GM21390 (cell line): ENCODE measurements at regions not wholly inside any gene's neighbourhood (a gene's known extent, or its start where the extent isn't known, plus 50 kb on each side); places are given as distances from the start of the nearest gene placed in this dataset.

Source experiments
- ATAC-seq: cut with Tn5 transposase; IDR thresholded peaks from one replicate; pipeline ENCODE4 v1.9.1; 2021; ENCODE audit not compliant: unreplicated experiment

DNA sequence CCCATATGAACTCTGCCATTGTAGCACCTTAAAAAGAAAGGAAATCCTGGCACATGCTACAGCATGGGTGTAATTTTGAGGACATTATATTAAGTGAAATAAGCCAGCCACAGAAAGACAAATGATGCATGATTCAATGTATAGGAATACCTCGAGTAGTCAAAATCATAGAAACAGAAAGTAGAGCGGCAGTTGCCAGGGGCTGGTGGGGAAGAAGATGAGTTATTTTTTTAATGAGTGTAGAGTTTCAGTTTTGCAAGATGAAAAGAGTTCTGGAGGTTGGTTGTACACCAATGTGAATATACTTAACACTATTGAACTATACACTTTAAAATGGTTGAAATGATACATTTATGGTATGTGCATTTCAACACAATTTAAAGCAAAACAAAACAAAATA lies 133.0 kb downstream of the ZDHHC21 start:
- ATAC-seq = peak; percentile 72

DNA sequence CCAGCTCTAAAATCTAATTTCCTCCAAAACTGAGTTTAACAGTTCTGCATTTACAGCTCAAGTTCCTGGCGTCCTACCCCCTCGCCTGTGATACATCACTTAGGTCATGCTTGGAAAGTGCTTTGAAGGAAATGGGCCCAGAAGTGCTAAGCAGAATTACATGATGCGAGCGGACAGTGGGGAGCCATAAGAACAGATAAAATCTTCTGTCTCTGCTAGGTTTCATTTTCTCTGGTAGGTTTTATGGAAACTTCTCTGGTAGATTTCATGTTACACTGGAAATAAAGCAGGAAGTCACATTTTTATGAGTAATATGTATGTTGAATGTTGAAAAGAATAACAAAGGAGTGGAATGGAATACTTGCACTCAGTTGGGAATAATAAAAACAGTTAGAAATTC lies 138.3 kb downstream of the ZDHHC21 start:
- ATAC-seq = no peak

DNA sequence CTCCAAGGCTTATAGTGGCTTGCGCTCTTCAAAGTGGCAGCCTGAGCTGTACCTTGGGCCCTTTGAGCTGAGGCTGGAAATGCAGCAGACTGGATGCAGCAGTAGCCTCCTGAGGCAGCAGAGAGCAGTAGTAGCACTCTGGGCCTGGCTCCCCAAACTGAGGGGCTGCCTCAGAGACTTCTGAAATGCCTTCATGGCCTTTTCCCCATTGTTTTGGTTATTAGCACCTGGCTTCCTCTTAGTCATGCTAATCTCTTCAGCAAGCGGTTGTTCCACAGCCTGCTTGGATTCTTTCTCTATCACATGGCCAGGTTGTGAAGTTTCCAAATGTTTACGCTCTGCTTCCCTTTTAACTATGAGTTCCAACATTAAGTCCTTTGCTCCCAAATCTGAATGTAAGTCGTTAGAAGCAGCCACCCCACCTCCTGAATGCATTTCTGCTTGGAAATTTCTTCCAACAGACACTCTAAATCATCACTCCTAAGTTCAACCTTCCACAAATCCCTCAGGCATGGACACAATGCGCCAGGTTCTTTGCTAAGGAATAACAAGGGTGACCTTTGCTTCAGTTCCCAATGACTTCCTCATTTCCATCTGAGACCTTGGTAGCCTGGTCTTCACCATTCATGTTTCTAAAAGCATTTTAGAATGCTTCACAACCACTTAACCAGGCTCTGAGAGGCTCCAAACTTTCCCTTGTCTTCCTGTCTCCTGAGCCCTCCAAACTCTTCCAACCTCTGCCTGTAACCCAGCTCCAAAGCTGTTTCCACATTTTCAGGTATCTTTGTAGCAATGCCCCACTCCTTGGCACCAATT lies 145.8 kb downstream of the ZDHHC21 start:
- ATAC-seq = no peak

DNA sequence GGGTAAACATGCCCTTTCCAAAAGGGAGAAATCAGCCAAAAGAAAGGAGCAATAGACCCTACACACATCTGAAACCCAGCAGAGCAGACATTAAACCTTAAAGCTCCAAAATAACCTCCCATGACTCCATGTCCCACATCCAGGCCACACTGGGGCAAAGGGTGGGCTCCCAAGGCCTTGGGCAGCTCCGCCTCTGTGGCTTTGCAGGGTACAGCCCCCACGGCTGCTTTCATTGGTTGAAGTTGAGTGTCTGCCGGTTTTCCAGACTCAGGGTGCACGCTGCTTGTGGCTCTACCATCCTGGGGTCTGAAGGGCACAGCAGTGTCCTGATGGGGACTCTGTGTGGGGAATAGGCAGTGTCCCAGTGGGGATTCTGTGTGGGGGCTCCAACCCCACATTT lies 146.5 kb downstream of the ZDHHC21 start:
- ATAC-seq = no peak

DNA sequence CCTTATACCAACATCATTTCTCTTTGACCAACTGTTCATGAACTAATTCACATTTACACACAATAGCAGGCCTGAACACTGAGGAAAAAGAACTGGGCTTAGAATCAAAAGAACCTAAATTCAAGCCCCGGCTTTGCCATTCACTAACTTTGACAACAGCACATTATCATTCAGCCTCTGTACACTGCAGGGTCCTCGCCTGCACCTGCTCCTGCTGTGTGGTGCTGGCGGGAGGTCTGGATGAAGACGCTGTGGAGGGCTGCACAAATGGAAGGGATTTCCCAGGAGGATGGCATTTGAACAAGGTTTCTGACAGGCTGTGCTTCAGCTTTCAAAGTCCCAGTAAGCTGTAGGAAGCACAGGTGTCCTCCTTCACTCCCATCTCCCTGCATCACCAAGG lies 151.2 kb downstream of the ZDHHC21 start:
- ATAC-seq = no peak

DNA sequence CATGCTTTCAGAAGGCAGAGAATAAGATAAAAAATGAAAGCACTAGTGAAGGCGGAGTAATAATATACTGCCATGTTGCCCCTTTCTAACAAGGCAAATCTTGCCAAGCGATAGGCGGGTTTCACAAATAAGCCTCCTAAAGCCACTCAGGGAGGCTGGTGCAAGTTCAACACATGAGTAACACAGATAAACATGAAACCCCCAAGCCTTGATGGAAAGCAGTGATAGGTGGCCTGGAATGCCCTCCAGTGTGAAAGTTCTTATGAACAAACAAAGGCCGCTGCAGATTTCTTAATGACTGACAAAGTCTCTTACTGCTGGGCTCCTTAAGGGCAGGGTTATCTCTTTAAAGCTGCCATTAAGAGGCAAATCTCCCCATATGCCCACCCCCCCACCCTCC lies 154.7 kb downstream of the ZDHHC21 start:
- ATAC-seq = no peak

DNA sequence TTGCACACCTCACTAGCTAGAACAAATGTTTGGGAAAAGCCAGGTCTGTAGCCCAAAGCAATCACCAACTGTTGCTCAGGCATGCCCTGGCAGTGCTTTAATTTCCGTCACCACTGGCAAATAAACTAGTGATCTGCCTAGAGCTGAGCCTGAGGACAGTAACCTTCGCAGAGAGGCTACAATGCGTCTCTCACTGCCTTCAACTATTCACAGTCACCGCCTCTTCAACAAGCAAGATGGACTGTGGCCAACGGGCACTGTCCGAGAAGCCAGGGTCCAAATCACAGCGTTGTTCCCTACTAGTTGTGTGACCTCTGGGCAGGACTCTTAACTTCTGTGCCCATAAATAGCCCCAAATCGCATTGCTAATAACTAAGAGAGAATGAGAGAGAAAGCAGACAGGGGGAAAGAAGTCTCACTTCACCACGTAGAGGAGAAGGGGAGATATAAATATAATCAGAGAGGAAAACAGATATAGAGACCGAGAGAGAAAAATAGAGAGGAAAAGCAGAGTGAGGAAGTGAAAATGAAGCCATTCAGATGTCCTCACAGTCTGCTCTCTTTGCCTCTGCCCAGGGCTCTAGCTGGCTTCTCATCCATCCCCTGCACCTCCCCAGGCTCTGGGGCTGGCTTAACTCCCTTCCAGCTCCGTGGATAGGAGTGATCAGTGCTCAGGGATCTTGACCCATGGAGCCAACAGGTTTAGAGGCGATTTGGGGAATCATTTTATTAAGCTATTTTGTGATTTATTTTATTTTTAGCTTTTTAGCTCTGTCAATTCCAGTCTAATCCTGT lies 157.9 kb downstream of the ZDHHC21 start:
- ATAC-seq = no peak

DNA sequence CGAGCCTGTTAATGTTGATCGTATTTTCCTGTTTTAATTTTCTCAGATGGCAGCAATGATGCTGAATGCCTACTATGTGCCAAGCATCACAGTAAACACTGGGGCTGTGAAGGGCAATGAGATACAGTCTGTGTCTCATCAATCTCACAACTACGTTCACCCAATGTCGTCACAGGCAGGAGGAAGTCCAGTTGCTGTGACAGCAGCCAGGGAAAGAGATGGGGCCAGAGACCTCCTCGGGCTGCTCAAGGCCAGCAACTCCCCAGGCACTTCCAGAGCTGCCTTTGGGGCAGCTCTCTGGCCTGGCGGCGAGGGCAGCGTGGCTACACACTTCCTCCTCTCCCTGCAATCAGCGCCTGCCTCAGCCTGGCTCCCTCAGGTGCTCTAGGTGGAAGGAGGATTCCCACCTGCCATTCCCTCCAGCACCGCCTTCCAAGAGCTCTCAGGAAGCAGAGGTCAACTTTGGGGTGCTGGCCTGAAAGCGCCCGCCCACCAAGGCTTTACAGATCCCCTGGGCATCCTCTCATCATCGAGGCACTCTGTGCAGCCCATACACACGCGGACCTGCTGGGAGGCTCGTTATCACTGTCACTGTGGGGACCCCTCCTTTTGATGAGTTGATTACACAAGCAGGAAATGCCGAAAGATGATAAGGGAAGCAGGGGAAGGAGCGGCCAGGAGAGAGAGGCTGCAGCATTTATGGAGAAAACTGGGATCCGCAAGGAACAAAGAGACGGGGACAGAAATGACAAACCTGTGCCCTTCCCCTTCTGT lies 159.2 kb downstream of the ZDHHC21 start:
- ATAC-seq = no peak

DNA sequence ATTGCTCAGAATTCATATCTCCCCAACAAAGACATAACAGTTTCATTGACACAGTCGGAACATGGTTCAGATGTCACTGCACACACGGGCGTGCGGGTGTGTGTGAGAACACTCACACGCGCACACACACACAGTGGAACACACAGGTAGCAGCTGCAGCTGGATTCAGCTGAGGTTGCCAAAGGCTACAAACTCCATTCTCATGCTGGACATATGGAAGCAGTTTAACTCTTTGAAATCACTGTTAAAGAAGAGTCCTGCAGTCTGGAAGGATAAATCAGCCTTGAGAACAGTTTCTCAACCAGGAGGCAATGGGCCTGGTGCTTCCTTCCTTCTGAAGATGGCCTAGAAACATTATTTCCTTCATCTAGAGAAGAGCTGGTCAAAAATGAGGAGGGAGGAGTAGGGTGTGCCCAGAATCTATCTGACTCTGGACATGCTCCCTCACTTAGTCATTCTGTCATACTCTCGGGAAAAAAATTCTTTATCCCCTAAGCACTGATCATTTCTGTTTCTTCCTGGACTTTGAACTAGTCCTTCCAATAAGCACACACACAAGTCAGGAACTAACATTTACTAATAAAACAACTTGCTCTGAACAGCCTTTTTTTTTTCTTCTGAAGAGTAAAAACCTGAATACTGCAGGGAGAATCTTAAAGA lies 160.6 kb downstream of the ZDHHC21 start:
- ATAC-seq = no peak

DNA sequence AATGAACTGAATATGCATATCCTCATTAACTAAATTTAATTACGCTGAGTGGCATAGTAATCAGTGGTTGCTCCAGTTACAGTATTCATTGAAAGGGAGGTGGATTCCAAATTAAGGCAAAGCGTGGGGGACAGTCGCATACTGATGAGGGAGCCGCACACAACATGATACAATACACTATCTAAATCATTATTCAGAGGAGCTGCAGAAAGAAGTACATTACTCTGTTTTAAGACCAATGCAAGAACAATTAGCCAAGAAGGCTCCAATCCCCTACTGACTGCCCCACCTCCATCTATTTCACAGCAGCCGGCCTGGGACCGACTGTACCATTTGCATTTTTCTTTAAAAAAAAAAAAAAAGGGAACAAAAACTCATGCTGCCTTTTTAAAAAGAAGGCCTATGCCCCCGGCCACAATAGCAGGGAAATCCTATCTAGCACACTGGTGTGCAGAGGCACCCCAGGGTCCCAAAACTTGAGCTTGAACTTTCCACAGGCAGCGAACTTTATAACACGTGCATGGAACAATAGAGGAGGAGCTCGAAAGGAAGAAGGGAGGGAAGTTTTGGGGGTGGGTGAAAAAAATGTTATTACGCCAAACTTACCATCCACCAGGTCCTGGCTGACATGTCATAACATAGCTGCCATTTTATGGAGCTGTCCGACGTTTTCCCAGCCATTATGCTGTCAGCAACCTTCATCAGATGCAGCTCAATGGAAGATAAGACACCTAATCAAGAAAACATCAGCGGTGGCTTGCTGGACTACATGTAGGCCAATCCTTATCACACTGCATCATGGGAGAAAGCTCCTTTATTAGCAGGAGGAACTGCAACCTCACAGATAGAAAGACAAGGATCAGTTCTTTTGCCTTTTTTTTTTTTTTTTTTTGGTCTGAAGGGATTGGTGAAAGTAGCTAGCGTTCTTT lies 161.6 kb downstream of the ZDHHC21 start:
- no peak for ATAC-seq

DNA sequence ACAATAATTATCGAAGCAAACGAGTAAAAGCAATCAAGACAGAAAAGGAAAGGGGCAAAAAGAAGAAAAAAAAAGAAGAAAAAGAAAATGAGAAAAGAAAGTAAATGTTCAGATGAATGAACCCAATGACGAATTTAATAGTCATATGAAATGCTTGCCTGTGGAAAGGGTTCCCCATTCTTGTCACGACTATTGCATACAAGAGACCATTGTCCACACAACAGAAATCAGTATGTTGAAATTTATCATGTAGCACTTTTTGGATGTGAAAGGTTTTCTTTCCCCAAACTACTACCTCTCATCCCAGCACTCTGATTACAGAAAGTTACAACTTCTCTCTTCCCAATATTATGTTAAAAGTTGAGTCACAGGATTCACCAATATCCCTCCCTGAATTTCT lies 162.4 kb downstream of the ZDHHC21 start:
- ATAC-seq = no peak

DNA sequence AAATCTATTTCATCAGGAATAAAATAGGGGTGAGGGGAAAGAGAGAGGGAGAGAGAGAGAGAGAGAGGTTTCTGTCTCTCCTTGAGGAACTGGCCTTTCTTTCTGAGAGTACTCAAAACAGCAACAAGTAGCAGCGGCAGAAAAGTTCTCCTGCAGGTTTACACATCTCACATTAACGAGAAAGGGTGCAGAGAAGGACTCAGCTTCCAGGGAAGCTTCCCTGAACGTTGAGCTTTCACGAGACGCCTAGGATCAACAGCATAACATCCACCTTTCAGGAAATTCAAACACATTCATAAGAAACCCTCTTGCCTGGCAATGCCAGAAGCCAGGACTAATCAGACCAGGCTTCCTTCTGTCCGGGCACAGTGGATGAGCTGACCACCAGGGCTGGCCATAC lies 162.9 kb downstream of the ZDHHC21 start:
- ATAC-seq = no peak

DNA sequence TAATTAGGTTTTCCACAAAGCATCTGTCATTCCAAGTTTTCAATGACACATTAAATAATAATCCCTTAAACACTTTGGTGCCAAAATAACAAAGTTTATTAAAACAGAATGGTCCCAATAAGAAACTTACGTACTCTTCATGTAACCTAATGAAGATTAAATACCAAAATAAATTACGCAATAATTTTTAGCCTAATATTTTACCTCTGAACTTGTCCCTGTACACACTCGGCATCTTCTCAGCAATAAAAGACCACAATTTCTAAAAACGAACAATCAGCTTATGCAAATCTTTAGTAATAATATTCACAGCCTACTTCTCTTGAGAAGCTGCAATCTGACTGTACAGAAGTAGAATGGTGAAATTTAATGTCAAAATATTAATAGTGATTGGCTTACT lies 163.6 kb downstream of the ZDHHC21 start:
- no peak for ATAC-seq

DNA sequence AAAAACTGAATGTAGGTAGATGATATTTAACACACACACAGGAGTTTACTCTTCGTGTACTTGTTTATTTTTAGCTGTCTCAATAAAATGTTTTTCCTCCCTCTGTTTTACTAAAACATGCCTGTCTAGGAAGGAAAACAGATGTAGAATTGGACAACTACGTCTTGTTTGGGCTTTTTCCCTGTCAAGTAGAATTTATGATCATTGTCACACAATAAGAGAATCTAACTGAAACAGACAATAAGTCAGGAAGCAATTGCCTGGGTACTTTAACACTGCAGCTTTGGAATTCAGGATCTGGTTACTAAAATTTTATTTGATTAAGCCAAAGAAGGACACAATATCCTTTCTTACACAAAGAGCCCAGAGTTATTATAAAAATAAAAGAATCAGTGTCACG lies 164.2 kb downstream of the ZDHHC21 start:
- no peak for ATAC-seq

DNA sequence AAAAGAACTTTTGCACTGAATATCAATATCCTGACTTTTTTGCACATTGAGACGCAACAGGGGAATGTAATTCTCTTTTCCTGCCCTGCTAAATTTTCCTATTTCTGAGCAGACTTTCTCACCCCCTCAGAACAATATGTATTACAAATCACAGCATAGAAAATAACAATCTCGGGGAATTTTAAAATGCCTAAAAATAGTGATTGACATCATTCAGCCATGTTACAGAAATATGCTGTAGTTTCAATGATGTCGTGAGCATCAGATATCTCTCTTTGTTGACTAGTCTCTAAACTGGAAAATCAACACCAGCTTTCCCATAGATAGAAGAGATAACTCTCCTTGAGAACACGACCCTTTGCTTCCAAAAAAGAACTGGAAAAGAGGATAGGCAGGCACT lies 166.7 kb downstream of the ZDHHC21 start:
- no peak for ATAC-seq

DNA sequence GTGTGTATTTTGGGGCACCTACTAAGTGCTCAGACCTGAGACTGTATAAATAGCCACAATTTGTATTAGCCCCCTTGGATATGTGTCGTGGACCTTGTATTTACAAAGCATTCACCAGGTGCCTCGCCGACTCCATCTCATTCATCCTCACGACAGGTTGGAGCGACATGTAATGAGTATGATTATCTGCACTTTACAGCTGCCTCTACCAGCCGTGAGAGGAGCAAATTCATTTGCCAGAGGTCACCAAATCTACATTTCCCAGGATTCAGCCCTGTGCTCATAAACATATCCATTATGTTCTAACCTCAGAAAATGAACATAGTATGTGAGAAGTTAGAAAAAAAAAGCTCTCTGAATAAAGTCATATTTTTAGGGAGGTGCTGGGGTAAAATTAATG lies 167.4 kb downstream of the ZDHHC21 start:
- ATAC-seq = no peak

DNA sequence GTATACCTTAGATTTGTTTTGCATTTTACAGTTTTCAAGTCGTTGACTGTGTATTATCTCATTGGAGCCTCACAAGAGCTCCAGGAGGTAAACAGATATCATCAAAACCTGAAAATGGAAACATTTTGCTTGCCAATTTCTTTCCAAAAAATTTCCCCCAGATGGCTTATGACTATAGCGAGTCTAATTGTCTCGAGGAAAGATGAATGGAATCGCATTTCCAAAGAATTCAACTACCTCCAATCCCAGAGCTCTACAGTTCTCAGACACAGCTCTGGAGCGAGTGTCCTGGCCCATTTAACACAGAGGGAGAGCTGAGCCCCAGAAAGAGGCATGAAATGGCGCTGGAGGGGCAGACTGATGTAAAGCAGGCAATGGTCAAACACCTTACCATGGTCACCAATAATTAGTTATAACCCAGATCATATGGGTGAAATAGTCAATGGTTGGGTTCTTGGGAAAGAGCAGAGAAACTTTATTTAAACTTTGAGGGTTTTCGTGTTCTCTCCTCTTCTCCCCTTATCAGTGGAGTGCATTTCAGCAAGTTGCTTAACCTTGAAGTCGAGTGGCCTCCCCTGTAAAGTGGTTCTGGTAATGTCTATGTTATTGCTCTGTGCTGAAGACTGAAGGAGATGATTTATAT lies 168.2 kb downstream of the ZDHHC21 start:
- no peak for ATAC-seq

DNA sequence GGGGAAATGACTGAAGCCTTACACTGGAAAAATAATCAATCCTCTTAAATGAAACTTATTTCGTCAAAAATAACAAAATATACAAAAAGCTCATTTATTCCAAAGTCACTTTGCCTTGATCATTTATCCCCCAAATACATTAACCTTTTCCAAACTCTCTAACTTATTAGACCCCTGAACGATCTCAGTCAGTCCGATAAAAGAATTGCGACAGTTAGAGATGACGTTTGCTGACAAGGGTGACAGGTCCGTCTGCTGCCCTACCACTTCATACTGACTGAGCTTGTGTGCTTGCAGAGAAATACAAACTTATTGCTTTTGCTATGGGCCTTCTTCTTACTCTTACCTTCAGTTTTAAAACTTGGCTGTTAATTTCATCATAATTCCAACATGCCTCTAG lies 169.7 kb downstream of the ZDHHC21 start:
- no peak for ATAC-seq

DNA sequence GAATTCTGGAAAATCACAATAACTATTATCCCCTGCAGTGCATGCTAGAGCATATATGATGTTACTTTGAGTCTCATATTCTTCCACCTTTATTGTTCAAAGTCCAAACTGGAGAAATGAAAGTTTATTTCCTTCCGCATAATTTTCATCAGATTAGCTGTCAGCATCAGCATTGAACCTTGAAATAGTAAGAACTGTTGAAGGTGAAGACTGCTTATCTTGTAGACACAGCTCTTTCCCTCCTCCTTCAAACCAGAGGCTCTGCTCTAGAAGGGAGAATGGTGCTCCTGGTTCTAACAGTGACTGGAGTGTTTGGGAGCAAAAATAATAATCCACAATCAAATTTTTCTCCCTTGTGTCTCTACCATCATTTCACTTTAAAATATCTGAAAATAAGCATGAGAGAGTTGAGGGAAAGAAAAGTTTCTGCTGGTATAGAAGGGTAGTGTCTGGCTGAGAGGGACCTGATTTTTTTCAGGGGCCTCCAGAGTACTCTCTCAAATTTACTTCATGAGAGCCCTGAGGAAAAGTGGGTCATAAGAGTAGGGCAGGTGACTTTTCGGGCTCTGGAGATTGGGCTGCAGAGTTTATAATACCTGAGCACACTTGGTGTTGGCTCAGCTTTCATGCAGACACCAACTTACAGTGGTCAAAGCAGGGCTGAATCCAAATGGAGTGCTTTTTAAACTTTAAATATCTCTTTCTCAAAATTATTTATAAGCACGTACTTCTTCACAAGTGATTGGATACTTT lies 170.4 kb downstream of the ZDHHC21 start:
- ATAC-seq = no peak
